PFSK-1 (cell line): ENCODE measurements at regions not wholly inside any gene's neighbourhood (a gene's known extent, or its start where the extent isn't known, plus 50 kb on each side); places are given as distances from the start of the nearest gene placed in this dataset.

Experiments used
- FOXP2 ChIP-seq: optimal IDR thresholded peaks from 2 replicates; pipeline ENCODE3; 2011; ENCODE audit warnings: borderline replicate concordance, control low read depth, inconsistent platforms; ENCODE audit not compliant: insufficient read depth; ENCODE audit errors: extremely low read length, extremely low read depth
- POLR2AphosphoS5 ChIP-seq: IDR thresholded peaks from 2 replicates; pipeline ENCODE4 v1.6.1; 2012; ENCODE audit warnings: low read depth, mild to moderate bottlenecking, control low read depth, low read length, moderate library complexity
- REST ChIP-seq, 2 experiments: IDR thresholded peaks; 2 replicates each; pipeline versions ENCODE4 v1.6.1 to v1.8.0; 2011 to 2012; ENCODE audit warnings: low read depth in 2 of 2, low read length in 2 of 2, control low read depth in 1 of 2, inconsistent platforms in 1 of 2, mild to moderate bottlenecking in 1 of 2, moderate library complexity in 1 of 2; ENCODE audit not compliant: insufficient read depth in 1 of 2
- SIN3A ChIP-seq: IDR thresholded peaks from 2 replicates; pipeline ENCODE4 v1.6.1; 2012; ENCODE audit warnings: mild to moderate bottlenecking, low read length, moderate library complexity, borderline replicate concordance; ENCODE audit not compliant: insufficient read depth
- TAF1 ChIP-seq: IDR thresholded peaks from 2 replicates; pipeline ENCODE4 v1.6.1; 2012; ENCODE audit warnings: low read length, control low read depth, borderline replicate concordance; ENCODE audit not compliant: insufficient read depth

GRCh38 chr12:85509857-85510256 lies 229.8 kb downstream of the ALX1 start:
- no peak for TF ChIP-seq REST (IDR thresholded peaks at IDR 0.05; ENCODE audit: insufficient read depth in 1 of 2, low read depth in 2 of 2, low read length in 2 of 2)
- no peak for TF ChIP-seq FOXP2
- TF ChIP-seq SIN3A, result no peak
- no peak for TF ChIP-seq TAF1
- TF ChIP-seq POLR2AphosphoS5, result no peak

GRCh38 chr12:85516039-85516438 lies 236.0 kb downstream of the ALX1 start:
- TF ChIP-seq REST (IDR thresholded peaks at IDR 0.05; ENCODE audit: insufficient read depth in 1 of 2, low read depth in 2 of 2, low read length in 2 of 2), result no peak
- no peak for TF ChIP-seq FOXP2
- TF ChIP-seq POLR2AphosphoS5, result no peak
- TF ChIP-seq TAF1, result no peak

- TF ChIP-seq SIN3A (no peak), FOXP2 (no peak), TAF1 (no peak), POLR2AphosphoS5 (no peak), REST (IDR thresholded peaks at IDR 0.05; ENCODE audit: insufficient read depth in 1 of 2, low read depth in 2 of 2, low read length in 2 of 2) (no peak)
Measured at GRCh38 chr12:85516667-85517325, 236.8 kb downstream of the ALX1 start.

GRCh38 chr12:85519163-85519562 lies 239.1 kb downstream of the ALX1 start:
- TF ChIP-seq TAF1 (no peak), SIN3A (no peak), POLR2AphosphoS5 (no peak), FOXP2 (no peak), REST (IDR thresholded peaks at IDR 0.05; ENCODE audit: insufficient read depth in 1 of 2, low read depth in 2 of 2, low read length in 2 of 2) (no peak)

- TF ChIP-seq REST (IDR thresholded peaks at IDR 0.05; ENCODE audit: insufficient read depth in 1 of 2, low read depth in 2 of 2, low read length in 2 of 2) (no peak), SIN3A (no peak)
Measured at GRCh38 chr12:85523197-85523596, 243.2 kb downstream of the ALX1 start.
